HG03060 (cell line): ENCODE measurements at regions not wholly inside any gene's neighbourhood (a gene's known extent, or its start where the extent isn't known, plus 50 kb on each side); places are given as distances from the start of the nearest gene placed in this dataset.
"Not testable (repeated sequence)": the region's sequence is repeated elsewhere in the genome, so short reads cannot be mapped to it uniquely, and the experiment has no call there.

ENCODE experiments used
- ATAC-seq: cut with Tn5 transposase; IDR thresholded peaks from one replicate; pipeline ENCODE4 v1.9.1; 2021; ENCODE audit warnings: low read depth, moderate number of reproducible peaks; ENCODE audit not compliant: unreplicated experiment

- no peak for ATAC-seq
Measured at GRCh38 chr2:168300460-168300859, 53.1 kb upstream of the STK39 start.

- ATAC-seq: no peak
Measured at GRCh38 chr2:168304024-168304681, 56.8 kb upstream of the STK39 start.

GRCh38 chr2:168307379-168307778 is 60.0 kb upstream of the STK39 start:
- ATAC-seq: no peak

- no peak for ATAC-seq
Measured at GRCh38 chr2:168310580-168310979, 63.2 kb upstream of the STK39 start.

GRCh38 chr2:168311261-168311910 is 64.0 kb upstream of the STK39 start:
- ATAC-seq: no peak

- no peak for ATAC-seq
Measured at GRCh38 chr2:168312036-168312822, 64.8 kb upstream of the STK39 start.

GRCh38 chr2:168314236-168314635 is 66.8 kb upstream of the STK39 start:
- ATAC-seq: no peak

- no peak for ATAC-seq
Measured at GRCh38 chr2:168315331-168316072, 68.1 kb upstream of the STK39 start.

GRCh38 chr2:168316073-168316440 is 68.7 kb upstream of the STK39 start:
- ATAC-seq: no peak

GRCh38 chr2:168317282-168317681 is 69.9 kb upstream of the STK39 start:
- ATAC-seq: no peak

- no peak for ATAC-seq
Measured at GRCh38 chr2:168320267-168320666, 72.9 kb upstream of the STK39 start.

- no peak for ATAC-seq
Measured at GRCh38 chr2:168322325-168323007, 75.1 kb upstream of the STK39 start.

- no peak for ATAC-seq
Measured at GRCh38 chr2:168323529-168324021, 76.2 kb upstream of the STK39 start.

GRCh38 chr2:168326572-168326971 is 79.2 kb upstream of the STK39 start:
- ATAC-seq: no peak

- ATAC-seq: no peak
Measured at GRCh38 chr2:168327328-168327727, 79.9 kb upstream of the STK39 start.

GRCh38 chr2:168328421-168328820 is 81.0 kb upstream of the STK39 start:
- no peak for ATAC-seq

GRCh38 chr2:168330624-168331423 is 83.4 kb upstream of the STK39 start:
- ATAC-seq: no peak

GRCh38 chr2:168335254-168335653 is 87.9 kb upstream of the STK39 start:
- not testable (repeated sequence) for ATAC-seq

- ATAC-seq: peak; percentile 51
Measured at GRCh38 chr2:168336786-168337388, 89.5 kb upstream of the STK39 start.
